Right renal pelvis (tissue), 4 donors: ENCODE measurements at regions not wholly inside any gene's neighbourhood (a gene's known extent, or its start where the extent isn't known, plus 50 kb on each side); places are given as distances from the start of the nearest gene placed in this dataset.
"Not testable (repeated sequence)": the region's sequence is repeated elsewhere in the genome, so short reads cannot be mapped to it uniquely, and the experiment has no call there.

ENCODE experiments used
- DNase-seq, 4 donors: peaks; one replicate each; pipeline ENCODE4 v3.0.0-alpha.2; 2013; ENCODE audit warnings: low read depth in 4 of 4, low spot score in 3 of 4, missing footprints in 1 of 4

DNA sequence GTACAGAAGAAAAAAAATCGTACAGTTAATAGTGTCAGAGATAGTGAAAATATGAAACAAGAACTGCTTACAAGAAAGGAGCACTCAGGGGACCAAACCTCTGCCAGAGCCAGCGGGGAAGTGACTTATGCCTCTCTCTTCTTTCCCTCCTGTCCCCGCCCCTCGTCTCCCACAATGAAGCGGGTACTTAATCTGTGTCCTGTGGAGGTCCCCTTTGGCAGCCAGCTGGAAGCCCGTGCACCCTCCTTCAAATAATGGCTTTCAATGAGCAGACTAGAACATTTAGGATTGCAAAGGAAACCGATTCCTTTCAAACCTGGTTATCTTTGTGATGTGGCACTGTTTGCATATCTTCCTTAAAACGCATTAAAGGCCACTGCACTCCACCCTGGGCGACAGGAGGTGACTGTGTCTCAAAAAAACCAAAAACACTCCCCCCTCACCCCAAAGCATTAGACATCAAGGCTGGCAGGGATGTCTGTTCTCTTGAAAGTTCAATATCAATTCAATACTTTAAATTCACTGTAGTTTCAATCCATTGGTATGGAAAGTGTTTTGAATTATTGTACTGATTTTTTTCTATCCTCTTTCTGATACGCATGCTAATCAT lies 51.7 kb downstream of the PPIAL4C start:
- DNase-seq: not testable (repeated sequence)

- DNase-seq: peak; percentile 58 to 67 (median 64)
Observed at GRCh38 chr1:149636286-149637122, 52.9 kb downstream of the PPIAL4C start.

DNA sequence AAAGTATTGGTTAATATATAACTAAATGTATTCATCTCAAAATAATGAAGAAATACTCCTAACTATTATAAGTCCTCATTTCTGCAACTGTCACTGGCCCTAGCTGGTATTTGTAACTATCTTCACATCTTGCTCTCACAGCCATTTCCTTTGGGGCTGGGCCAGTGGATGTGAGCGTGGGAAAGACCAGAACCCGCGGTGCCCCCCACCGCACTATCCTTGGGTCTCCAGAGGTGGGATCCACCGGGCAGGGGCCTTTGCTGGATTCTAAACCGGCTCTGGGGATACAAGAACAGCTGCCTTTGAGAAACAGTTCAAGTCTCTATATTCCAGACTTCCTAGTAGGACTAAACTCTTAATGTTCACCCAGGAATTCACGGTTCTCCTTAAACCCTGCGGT lies 54.8 kb downstream of the PPIAL4C start:
- not testable (repeated sequence) for DNase-seq

GRCh38 chr1:149638901-149639658 lies 55.4 kb downstream of the PPIAL4C start:
- DNase-seq: not testable (repeated sequence)

GRCh38 chr1:149641179-149641578 lies 57.5 kb downstream of the PPIAL4C start:
- DNase-seq: not testable (repeated sequence)

GRCh38 chr1:149644818-149645217 lies 61.2 kb downstream of the PPIAL4C start:
- not testable (repeated sequence) for DNase-seq

DNA sequence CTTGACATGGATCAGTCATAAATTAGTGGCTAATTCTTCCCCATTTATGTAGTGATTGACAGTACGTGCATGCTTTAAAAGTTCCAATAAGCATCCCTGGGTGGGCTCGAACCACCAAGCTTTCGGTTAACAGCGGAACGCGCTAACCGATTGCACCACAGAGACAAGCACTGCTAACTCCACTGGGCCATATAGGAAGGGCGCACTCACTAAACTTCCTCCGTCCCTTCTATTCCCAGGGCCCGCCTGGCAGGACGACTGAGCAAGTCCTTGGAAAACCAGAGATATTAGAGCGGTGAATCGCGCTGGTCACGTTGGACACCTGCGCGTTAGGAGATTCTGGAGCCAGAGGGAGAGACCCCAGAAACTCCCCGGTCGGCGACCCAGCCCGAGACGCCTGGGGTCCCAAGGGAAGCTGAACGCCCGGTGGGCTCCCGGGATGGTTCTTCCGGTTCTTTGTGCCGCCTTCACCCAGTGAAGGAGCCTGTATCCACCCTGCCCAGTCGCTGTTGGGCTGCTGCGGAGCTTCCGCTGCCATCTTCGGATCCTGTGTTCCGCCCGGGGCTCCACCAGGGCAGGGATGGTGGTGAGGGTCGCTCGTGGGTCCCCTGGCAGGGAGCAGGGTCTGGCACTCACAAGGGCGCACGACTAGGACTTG lies 62.8 kb downstream of the PPIAL4C start:
- DNase-seq: not testable (repeated sequence)

- not testable (repeated sequence) for DNase-seq
Observed at GRCh38 chr1:149647018-149647373, 63.3 kb downstream of the PPIAL4C start.

GRCh38 chr1:149657750-149658149 lies 74.1 kb downstream of the PPIAL4C start:
- DNase-seq: not testable (repeated sequence)

DNA sequence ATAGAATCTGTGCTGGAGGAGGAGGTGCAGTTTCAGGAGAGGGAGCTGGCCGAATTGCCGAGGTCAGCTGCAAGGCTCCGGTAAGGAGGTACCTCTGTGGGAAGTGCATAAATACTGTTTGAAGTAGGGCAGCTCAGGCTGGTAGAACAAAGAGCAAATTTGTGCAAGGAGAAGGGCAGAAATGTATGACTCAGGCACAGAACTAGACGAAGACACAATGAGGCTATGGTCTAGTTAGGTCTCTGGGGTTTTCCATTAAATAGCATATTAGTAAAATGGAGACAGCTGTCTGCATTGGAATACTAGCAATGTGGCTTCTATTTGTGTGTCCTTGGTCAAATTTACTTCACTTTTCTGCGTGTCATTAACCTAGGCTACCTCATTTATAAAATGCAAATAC lies 74.5 kb downstream of the PPIAL4C start:
- DNase-seq: not testable (repeated sequence)

- DNase-seq: not testable (repeated sequence)
Observed at GRCh38 chr1:149664624-149665023, 81.0 kb downstream of the PPIAL4C start.

GRCh38 chr1:149665033-149665432 lies 81.4 kb downstream of the PPIAL4C start:
- DNase-seq: not testable (repeated sequence)

- DNase-seq: not testable (repeated sequence)
Observed at GRCh38 chr1:149665528-149665927, 81.9 kb downstream of the PPIAL4C start.

DNA sequence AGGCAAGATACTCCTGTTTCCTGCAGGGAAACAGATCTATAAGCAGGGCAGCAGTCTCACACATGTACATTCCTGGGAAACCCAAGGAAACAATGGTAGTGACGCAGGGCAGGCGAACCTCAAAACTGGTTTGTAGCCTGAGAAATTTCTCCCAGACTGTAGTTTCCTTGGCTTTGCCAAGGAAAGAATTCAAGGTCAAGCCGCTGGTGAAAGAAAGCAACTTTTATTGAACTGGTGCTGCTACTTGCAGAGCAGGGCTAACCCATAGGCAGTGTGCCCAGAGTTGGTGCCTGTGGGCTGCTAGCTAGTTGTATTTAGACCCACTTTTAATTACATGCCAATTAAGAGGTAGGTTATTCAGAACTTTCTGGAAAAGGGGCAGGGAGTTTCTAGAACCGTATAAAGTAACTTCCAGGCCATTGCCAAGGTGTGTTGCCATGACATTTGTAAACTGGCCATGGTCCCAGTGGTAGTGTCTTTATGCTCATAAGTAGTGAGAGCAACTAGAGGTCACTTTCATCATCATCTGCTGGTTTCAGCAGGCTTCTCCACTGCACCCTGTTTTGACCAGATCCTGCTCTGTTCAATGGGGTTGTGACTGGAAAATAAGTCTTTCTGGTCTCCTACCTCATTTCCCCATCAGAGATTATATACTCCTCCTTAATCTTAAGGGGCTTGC lies 89.7 kb downstream of the PPIAL4C start:
- not testable (repeated sequence) for DNase-seq

DNA sequence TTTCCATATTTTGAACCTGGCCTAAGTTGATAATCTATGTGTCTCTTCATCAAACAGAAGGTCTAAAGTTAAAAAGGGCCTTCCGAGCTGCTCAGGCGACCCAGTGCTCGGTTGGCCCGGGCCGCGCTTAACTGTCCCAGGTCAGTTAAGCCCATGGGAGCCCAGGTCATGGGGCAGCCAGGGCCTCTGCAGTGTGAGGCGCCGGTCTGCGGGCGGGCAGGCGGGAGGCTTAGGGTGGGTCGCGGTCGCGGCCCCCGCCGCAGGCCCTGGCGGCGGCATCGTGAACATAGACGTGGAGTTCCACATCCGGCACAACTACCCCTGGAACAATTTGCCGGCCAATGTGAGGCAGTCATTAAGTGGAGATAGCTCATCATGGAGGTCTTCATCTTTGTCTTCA lies 91.3 kb downstream of the PPIAL4C start:
- not testable (repeated sequence) for DNase-seq

DNA sequence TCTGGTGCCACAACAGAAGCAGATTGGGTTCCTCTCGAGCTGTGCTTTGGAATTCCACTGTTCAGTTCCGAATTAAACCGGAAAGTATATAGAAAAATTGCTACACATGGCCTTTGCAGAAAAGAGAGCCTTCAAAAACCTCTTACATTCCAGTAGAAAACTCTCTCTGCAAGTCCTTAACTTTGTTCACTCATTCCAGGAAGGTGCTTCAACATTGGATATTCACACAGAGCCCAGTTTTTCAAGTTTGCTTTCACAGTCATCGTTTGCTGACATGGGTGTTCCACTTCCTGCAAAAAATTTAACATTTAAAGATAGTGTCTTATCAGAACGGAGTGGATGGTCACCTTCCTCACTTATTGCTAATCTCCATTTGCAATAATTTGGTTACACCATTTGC lies 93.7 kb downstream of the PPIAL4C start:
- not testable (repeated sequence) for DNase-seq

- not testable (repeated sequence) for DNase-seq
Observed at GRCh38 chr1:149686593-149687238, 95.8 kb upstream of the FCGR1A start.

DNA sequence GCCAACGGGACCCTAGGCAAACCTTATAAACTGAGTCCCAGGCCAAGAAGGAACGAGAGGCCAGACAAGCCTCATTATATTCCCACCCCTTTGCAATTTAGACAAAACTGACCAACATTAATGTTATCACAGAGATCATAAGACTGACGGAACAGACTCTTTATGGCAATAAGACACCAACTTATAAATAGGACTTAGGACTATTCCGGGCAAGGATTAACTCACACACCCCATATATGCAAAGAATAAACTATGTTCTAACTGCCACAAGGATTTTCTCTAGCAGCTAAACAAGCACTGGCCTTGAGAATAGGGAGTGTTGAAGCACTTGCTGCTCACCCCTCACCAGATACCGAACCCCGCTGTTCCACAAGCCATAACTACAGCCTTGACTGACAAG lies 91.1 kb upstream of the FCGR1A start:
- DNase-seq: not testable (repeated sequence)

GRCh38 chr1:149692804-149693539 lies 89.5 kb upstream of the FCGR1A start:
- DNase-seq: not testable (repeated sequence)
